ENCODE measurements at regions not wholly inside any gene's neighbourhood (a gene's known extent, or its start where the extent isn't known, plus 50 kb on each side); places are given as distances from the start of the nearest gene placed in this dataset.

DNA sequence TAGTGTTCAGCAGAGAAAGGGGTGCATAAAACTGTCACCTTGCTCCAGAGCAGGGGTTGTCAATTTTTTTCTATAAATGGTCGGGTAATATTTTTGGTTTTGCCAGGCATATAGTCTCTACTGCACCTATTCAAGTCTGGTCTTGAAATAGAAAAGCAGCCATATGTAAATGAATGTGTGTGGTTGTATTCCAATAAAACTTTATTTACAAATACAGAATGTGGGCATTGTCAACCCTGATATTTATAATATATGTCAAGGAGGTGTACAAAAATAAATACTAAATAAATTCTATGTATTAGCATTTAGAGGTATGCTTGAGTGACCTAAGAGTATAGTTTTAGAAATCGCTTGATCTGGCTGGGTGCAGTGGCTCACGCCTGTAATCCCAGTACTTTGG lies 97.6 kb upstream of the SPRY2 start:
- TF ChIP-seq, protein P1, sequence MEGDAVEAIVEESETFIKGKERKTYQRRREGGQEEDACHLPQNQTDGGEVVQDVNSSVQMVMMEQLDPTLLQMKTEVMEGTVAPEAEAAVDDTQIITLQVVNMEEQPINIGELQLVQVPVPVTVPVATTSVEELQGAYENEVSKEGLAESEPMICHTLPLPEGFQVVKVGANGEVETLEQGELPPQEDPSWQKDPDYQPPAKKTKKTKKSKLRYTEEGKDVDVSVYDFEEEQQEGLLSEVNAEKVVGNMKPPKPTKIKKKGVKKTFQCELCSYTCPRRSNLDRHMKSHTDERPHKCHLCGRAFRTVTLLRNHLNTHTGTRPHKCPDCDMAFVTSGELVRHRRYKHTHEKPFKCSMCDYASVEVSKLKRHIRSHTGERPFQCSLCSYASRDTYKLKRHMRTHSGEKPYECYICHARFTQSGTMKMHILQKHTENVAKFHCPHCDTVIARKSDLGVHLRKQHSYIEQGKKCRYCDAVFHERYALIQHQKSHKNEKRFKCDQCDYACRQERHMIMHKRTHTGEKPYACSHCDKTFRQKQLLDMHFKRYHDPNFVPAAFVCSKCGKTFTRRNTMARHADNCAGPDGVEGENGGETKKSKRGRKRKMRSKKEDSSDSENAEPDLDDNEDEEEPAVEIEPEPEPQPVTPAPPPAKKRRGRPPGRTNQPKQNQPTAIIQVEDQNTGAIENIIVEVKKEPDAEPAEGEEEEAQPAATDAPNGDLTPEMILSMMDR (conservative IDR thresholded peaks at IDR 0.05; ENCODE audit: low read depth, low read length): no peak
- TF ChIP-seq EZH2 (IDR thresholded peaks at IDR 0.05; ENCODE audit: low read length, unreplicated experiment): no peak
- TF ChIP-seq EZH2phosphoT487 (IDR thresholded peaks at IDR 0.05; ENCODE audit: borderline replicate concordance, low read length): no peak
